Hepatocyte (in vitro differentiated cells): ENCODE measurements at regions not wholly inside any gene's neighbourhood (a gene's known extent, or its start where the extent isn't known, plus 50 kb on each side); places are given as distances from the start of the nearest gene placed in this dataset.

Source experiments
- DNase-seq: peaks from one replicate; pipeline ENCODE4 v3.0.0-alpha.2; 2016; ENCODE audit warnings: low spot score
- H2AFZ ChIP-seq: fragments of 200-600 bp; sonication (generic); 2 replicates; pipeline ENCODE4 v1.6.0; 2016; ENCODE audit warnings: antibody characterized with exemption, mild to moderate bottlenecking
- H3K27ac ChIP-seq: fragments of 200-600 bp; sonication (generic); 2 replicates; pipeline ENCODE4 v1.5.1; 2016; ENCODE audit warnings: mild to moderate bottlenecking
- H3K27me3 ChIP-seq: fragments of 200-600 bp; sonication (generic); 2 replicates; pipeline ENCODE4 v1.6.1; 2016
- H3K36me3 ChIP-seq: fragments of 200-600 bp; sonication (generic); replicated peaks from 2 replicates; pipeline ENCODE4 v1.5.1; 2016; ENCODE audit warnings: low read depth; ENCODE audit not compliant: insufficient read depth
- H3K4me1 ChIP-seq: fragments of 200-600 bp; sonication (generic); 2 replicates; pipeline ENCODE4 v1.5.1; 2016; ENCODE audit warnings: mild to moderate bottlenecking, moderate library complexity; ENCODE audit not compliant: insufficient read depth
- H3K4me2 ChIP-seq: fragments of 200-600 bp; sonication (generic); 2 replicates; pipeline ENCODE4 v1.6.0; 2016
- H3K4me3 ChIP-seq: fragments of 200-600 bp; sonication (generic); 2 replicates; pipeline ENCODE4 v1.5.1; 2016; ENCODE audit warnings: mild to moderate bottlenecking
- H3K79me2 ChIP-seq: fragments of 200-600 bp; sonication (generic); 2 replicates; pipeline ENCODE4 v1.6.0; 2017; ENCODE audit warnings: mild to moderate bottlenecking
- H3K9me2 ChIP-seq: fragments of 200-600 bp; sonication (generic); replicated peaks from 2 replicates; pipeline ENCODE4 v1.6.0; 2017; ENCODE audit warnings: mild to moderate bottlenecking; ENCODE audit not compliant: insufficient read depth
- H3K9me3 ChIP-seq: fragments of 200-600 bp; sonication (generic); 2 replicates; pipeline ENCODE4 v1.5.1; 2016; ENCODE audit warnings: low read depth, mild to moderate bottlenecking
- H4K20me1 ChIP-seq: fragments of 200-600 bp; sonication (generic); 2 replicates; pipeline ENCODE4 v1.6.0; 2016; ENCODE audit warnings: mild to moderate bottlenecking; ENCODE audit not compliant: insufficient read depth, poor library complexity, severe bottlenecking
- CTCF ChIP-seq: fragments of 200-600 bp; sonication (generic); IDR thresholded peaks from 2 replicates; pipeline ENCODE4 v1.5.1; 2016; ENCODE audit warnings: antibody characterized with exemption, mild to moderate bottlenecking; ENCODE audit not compliant: poor library complexity
- EZH2 ChIP-seq: fragments of 200-600 bp; sonication (generic); IDR thresholded peaks from 2 replicates; pipeline ENCODE4 v1.6.1; 2016; ENCODE audit warnings: antibody characterized with exemption, mild to moderate bottlenecking, borderline replicate concordance
- EZH2phosphoT487 ChIP-seq: fragments of 200-600 bp; sonication (generic); IDR thresholded peaks from one replicate; pipeline ENCODE4 v1.6.1; 2018; ENCODE audit warnings: antibody characterized with exemption, mild to moderate bottlenecking, low read depth, moderate library complexity; ENCODE audit not compliant: unreplicated experiment, severe bottlenecking
- WGBS: methylation state at CpG from one replicate; pipeline ENCODE4 v1.1.6; 2016; ENCODE audit warnings: low lambda C conversion rate; ENCODE audit errors: missing lambda C conversion rate; 5-methylcytosine and 5-hydroxymethylcytosine counted together

DNA sequence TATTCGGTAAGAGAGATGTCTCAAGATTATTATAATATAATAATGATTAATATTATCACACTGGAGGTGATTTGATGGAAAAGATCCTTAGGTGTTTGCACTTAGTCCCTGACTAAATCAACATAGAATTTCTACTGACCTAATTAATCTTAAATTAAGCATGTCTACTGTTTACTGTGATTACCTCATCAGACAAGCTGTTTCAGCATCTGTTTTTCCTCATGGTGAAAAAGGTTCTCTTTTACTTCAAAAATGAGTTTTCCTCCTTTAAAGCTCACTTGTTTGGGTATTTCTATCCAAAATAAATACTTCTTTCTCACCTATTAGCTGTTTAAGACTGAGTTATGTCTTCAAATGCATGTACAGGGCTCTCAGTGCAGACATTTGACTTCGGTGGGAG is 407.8 kb downstream of the NKX6-1 start:
- Histone ChIP-seq H3K4me3 (no peak overlapping the region), H2AFZ (no peak overlapping the region), H3K9me2 (no peaks in the 10 kb centered on the region), H3K9me3 (no peaks in the 10 kb centered on the region), H3K36me3 (no peaks in the 10 kb centered on the region), H3K4me1 (no peaks in the 10 kb centered on the region), H3K27ac (no peak overlapping the region), H3K27me3 (no peaks in the 10 kb centered on the region), H3K4me2 (no peak overlapping the region), H4K20me1 (no peaks in the 10 kb centered on the region), H3K79me2 (no peaks in the 10 kb centered on the region)
- 45% methylated on average over 2 of the region's 2 CpGs for WGBS
- no peak for TF ChIP-seq CTCF
- no peak for TF ChIP-seq EZH2phosphoT487
- no peak for TF ChIP-seq EZH2
- DNase-seq = no peak

- H3K4me3 ChIP-seq = no peak overlapping the region
- no peaks in the 10 kb centered on the region for H3K9me2 ChIP-seq
- no peak overlapping the region for H3K4me2 ChIP-seq
- H3K4me1 ChIP-seq = no peaks in the 10 kb centered on the region
- 87% methylated on average over 5 of the region's 5 CpGs for WGBS
- H3K79me2 ChIP-seq = no peaks in the 10 kb centered on the region
- no peak overlapping the region for H3K27ac ChIP-seq
- H3K9me3 ChIP-seq = no peaks in the 10 kb centered on the region
- no peak for DNase-seq
- H4K20me1 ChIP-seq = no peaks in the 10 kb centered on the region
- H3K36me3 ChIP-seq = no peaks in the 10 kb centered on the region
- H3K27me3 ChIP-seq = no peaks in the 10 kb centered on the region
- H2AFZ ChIP-seq = no peak overlapping the region
- TF ChIP-seq CTCF (no peak), EZH2 (no peak)
Observed at GRCh38 chr4:84089652-84090437, 409.2 kb downstream of the NKX6-1 start.

GRCh38 chr4:84085986-84086385 is 413.1 kb downstream of the NKX6-1 start:
- TF ChIP-seq EZH2phosphoT487 = no peak
- TF ChIP-seq CTCF = no peak
- TF ChIP-seq EZH2 = no peak
- WGBS = 74% methylated on average over 4 of the region's 4 CpGs
- no peak overlapping the region for H2AFZ ChIP-seq
- no peaks in the 10 kb centered on the region for H3K4me1 ChIP-seq
- no peak overlapping the region for H3K27ac ChIP-seq
- no peak for DNase-seq
- no peak overlapping the region for H3K4me2 ChIP-seq
- no peaks in the 10 kb centered on the region for H3K36me3 ChIP-seq
- H3K9me3 ChIP-seq = no peaks in the 10 kb centered on the region
- no peaks in the 10 kb centered on the region for H3K9me2 ChIP-seq
- H4K20me1 ChIP-seq = no peaks in the 10 kb centered on the region
- H3K79me2 ChIP-seq = no peaks in the 10 kb centered on the region
- H3K27me3 ChIP-seq = no peaks in the 10 kb centered on the region
- H3K4me3 ChIP-seq = no peak overlapping the region
